ENCODE measurements at regions not wholly inside any gene's neighbourhood (a gene's known extent, or its start where the extent isn't known, plus 50 kb on each side); places are given as distances from the start of the nearest gene placed in this dataset.
"Not testable (repeated sequence)": the region's sequence is repeated elsewhere in the genome, so short reads cannot be mapped to it uniquely, and the experiment has no call there.

- no peak for TF ChIP-seq CTCF (conservative IDR thresholded peaks at IDR 0.05; ENCODE audit: low read depth, low read length)
- H3K4me3 ChIP-seq (ENCODE audit: low read depth, low read length): no peak overlapping the region
- no peak for DNase-seq (ENCODE audit: low read depth)
Observed at GRCh38 chr22:44570476-44571445, 72.7 kb upstream of the RTL6 start.

- DNase-seq (ENCODE audit: low read depth): no peak
- no peak overlapping the region for H3K4me3 ChIP-seq (ENCODE audit: low read depth, low read length)
- TF ChIP-seq CTCF (conservative IDR thresholded peaks at IDR 0.05; ENCODE audit: low read depth, low read length): no peak
Observed at GRCh38 chr22:44569561-44569991, 71.5 kb upstream of the RTL6 start.

GRCh38 chr22:44567846-44568493 is 69.9 kb upstream of the RTL6 start:
- no peak for DNase-seq (ENCODE audit: low read depth)
- peak; percentile 65 for TF ChIP-seq CTCF (conservative IDR thresholded peaks at IDR 0.05; ENCODE audit: low read depth, low read length)
- H3K4me3 ChIP-seq (ENCODE audit: low read depth, low read length): no peak overlapping the region

GRCh38 chr22:44567378-44567841 is 69.4 kb upstream of the RTL6 start:
- not testable (repeated sequence) for DNase-seq (ENCODE audit: low read depth); H3K4me3 ChIP-seq (ENCODE audit: low read depth, low read length)

- no peak for DNase-seq (ENCODE audit: low read depth)
- TF ChIP-seq CTCF (conservative IDR thresholded peaks at IDR 0.05; ENCODE audit: low read depth, low read length): no peak
Observed at GRCh38 chr22:44566911-44567310, 68.9 kb upstream of the RTL6 start.

GRCh38 chr22:44562651-44563050 is 64.6 kb upstream of the RTL6 start:
- not testable (repeated sequence) for H3K4me3 ChIP-seq (ENCODE audit: low read depth, low read length); DNase-seq (ENCODE audit: low read depth)

More at GRCh38 chr22:44566911-44567310, 68.9 kb upstream of the RTL6 start:
- no peak overlapping the region for H3K4me3 ChIP-seq (ENCODE audit: low read depth, low read length)

GRCh38 chr22:44561139-44561840 is 63.3 kb upstream of the RTL6 start:
- no peak for DNase-seq (ENCODE audit: low read depth)
- TF ChIP-seq CTCF (conservative IDR thresholded peaks at IDR 0.05; ENCODE audit: low read depth, low read length): no peak
- H3K4me3 ChIP-seq (ENCODE audit: low read depth, low read length): no peak overlapping the region

- DNase-seq (ENCODE audit: low read depth); H3K4me3 ChIP-seq (ENCODE audit: low read depth, low read length): not testable (repeated sequence)
Observed at GRCh38 chr22:44558671-44559070, 60.6 kb upstream of the RTL6 start.

- H3K4me3 ChIP-seq (ENCODE audit: low read depth, low read length); DNase-seq (ENCODE audit: low read depth): not testable (repeated sequence)
Observed at GRCh38 chr22:44557872-44558271, 59.8 kb upstream of the RTL6 start.
